ENCODE measurements at regions not wholly inside any gene's neighbourhood (a gene's known extent, or its start where the extent isn't known, plus 50 kb on each side); places are given as distances from the start of the nearest gene placed in this dataset.
"Not testable (repeated sequence)": the region's sequence is repeated elsewhere in the genome, so short reads cannot be mapped to it uniquely, and the experiment has no call there.

- DNase-seq = no peak
These were observed 407.8 kb downstream of the PTPRC start for GRCh38 chr1:199046618-199047017.

- DNase-seq = no peak
These were observed 415.9 kb downstream of the PTPRC start for GRCh38 chr1:199054694-199055093.

- DNase-seq = no peak
These were observed 418.5 kb downstream of the PTPRC start for GRCh38 chr1:199057322-199057721.

DNA sequence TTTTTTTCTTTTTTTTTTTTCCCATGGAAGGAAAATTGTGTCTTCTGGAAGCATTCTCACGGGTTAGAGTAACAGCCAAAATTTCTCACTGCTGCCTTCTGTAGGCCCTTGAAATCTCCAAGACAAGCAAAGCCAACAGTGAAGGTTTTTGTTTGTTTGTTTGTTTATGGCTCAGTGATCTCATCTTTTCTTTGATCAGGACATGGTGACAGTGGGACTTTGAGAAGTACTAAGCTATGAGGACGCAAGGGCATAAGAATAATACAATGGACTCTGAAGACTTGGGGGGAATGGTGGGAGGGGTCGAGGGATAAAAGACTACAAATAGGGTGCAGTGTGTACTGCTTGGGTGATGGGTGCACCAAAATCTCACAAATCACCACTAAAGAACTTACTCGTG, 419.4 kb downstream of the PTPRC start:
- DNase-seq = no peak

- DNase-seq = peak; percentile 8
These were observed 426.1 kb downstream of the PTPRC start for GRCh38 chr1:199064971-199065370.

- no peak for DNase-seq
These were observed 428.6 kb downstream of the PTPRC start for GRCh38 chr1:199067483-199067882.

GRCh38 chr1:199071080-199071479, 432.2 kb downstream of the PTPRC start:
- no peak for DNase-seq

DNA sequence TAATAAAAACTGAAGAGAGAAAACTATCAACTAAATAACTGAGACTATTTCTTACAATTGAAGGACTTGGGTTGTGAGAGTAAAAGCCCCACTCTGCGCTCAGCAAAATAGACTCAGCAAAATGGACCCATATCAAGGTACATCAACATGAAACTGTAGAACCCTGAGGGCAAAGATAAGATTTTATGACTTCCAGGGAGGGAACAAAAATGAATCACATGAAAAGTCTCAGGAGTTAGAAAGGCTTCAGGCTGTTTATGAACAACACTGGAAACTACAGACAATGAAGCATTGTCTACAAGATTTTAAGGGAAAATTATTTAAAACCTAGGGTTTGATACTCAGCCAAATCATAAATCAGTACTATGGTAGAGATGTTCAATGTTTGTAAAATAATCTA, 434.3 kb downstream of the PTPRC start:
- no peak for DNase-seq

- DNase-seq = no peak
These were observed 437.0 kb downstream of the PTPRC start for GRCh38 chr1:199075792-199076191.

GRCh38 chr1:199079994-199080393, 441.2 kb downstream of the PTPRC start:
- DNase-seq = no peak

- DNase-seq = peak; percentile 2
These were observed 442.9 kb downstream of the PTPRC start for GRCh38 chr1:199081739-199082138.

- no peak for DNase-seq
These were observed 444.0 kb downstream of the PTPRC start for GRCh38 chr1:199082778-199083389.

GRCh38 chr1:199083680-199084079, 444.8 kb downstream of the PTPRC start:
- DNase-seq = peak; percentile 57

GRCh38 chr1:199084293-199084692, 445.5 kb downstream of the PTPRC start:
- DNase-seq = peak; percentile 80

DNA sequence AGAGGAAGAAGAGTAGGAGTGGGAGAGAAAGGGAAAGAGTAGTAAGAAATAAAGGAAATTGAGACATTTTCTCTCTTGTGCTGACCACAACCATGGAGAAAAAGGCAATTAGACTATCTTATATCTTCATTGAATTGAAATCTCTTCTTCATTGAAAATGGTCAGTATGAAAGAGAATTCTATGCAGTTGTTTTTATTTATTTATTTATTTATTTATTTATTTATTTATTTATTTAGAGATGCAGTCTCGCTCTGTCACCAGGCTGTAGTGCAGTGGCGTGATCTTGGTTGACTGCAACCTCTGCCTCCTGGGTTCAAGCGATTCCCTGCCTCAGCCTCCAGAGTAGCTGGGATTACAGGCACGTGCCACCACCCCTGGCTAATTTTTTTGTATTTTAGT, 447.1 kb downstream of the PTPRC start:
- DNase-seq = no peak

- no peak for DNase-seq
These were observed 448.3 kb downstream of the PTPRC start for GRCh38 chr1:199087144-199087543.

DNA sequence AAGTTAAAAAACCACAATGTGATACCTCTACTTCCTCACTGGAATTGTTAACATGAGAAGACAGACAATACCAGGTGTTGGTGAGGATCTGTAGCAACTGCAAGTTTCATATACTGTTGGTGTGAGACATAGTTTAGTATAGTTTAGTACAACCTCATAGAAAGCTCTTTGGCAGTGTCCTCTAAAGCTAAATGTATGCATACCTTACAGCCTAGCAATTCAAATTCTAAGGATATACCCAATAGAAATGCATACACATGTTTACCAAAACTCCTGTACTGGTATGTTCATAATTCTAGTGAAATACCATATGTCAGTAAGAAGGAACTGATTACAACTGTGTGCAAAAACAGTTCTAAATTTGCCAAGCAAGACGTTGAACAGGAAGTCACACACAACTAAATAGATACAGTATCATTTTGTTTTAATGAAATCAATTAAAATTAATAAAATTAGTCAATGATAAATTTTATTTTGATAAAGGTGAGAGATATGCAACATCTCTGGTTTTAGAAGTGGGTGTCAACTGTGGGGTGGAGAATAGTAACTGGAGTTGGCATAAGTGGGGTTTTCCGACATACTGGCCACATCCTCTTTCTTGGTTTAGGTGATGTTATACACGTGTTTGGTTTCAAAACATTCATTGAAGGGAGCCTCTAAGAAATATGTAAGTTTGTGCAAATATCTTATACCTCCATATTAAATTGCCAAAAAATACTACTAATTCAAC, 450.7 kb downstream of the PTPRC start:
- DNase-seq = peak; percentile 15

GRCh38 chr1:199095628-199096027, 456.8 kb downstream of the PTPRC start:
- not testable (repeated sequence) for DNase-seq

DNA sequence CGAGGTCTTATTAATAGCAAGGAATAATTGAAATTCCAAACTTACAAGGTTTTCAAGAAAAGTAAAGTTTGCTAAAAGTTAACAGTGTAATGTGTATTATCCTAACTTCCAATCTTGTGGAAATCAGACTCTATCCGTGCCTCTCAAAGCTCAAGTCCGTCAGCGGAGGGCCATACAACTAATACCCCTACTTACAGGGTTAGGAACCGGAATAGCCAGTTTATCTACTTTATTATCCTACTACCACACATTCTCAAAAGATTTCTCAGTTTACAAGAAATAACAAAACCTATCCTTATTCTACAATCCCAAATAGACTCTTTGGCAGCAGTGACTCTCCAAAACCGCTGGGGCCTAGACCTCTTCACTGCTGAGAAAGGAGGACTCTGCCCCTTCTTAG, 457.8 kb downstream of the PTPRC start:
- no peak for DNase-seq

- DNase-seq = no peak
These were observed 459.6 kb downstream of the PTPRC start for GRCh38 chr1:199098468-199098867.

- no peak for DNase-seq
These were observed 462.3 kb downstream of the PTPRC start for GRCh38 chr1:199101139-199101538.

GRCh38 chr1:199101635-199102034, 462.8 kb downstream of the PTPRC start:
- no peak for DNase-seq

GRCh38 chr1:199102239-199102638, 463.4 kb downstream of the PTPRC start:
- no peak for DNase-seq

DNA sequence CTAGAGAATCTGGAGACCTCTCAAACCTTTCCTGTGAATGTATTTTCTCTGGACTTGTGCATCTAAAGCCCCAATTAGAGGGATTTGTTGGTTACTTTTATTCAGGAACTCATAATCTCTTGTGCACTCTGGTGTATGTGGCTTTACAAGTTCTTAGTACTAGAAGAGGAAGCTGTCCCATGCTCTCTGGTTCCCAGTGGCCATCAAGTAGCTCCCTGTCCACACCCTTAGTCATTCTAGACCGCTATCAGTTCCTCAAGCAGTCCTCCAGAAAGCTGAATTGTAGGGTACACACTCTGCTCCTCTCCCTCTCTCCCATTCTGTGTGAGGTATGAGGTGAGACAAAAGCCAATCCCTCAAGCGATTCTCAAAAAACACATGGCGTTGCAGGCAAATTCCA, 470.3 kb downstream of the PTPRC start:
- DNase-seq = no peak

- no peak for DNase-seq
These were observed 473.5 kb downstream of the PTPRC start for GRCh38 chr1:199112365-199112764.

All from fibroblast of skin of abdomen (primary cell).